Left hindlimb (tissue), 1 donor: ENCODE measurements at regions not wholly inside any gene's neighbourhood (a gene's known extent, or its start where the extent isn't known, plus 50 kb on each side); places are given as distances from the start of the nearest gene placed in this dataset.
"Not testable (repeated sequence)": the region's sequence is repeated elsewhere in the genome, so short reads cannot be mapped to it uniquely, and the experiment has no call there.

Source experiments
- DNase-seq: peaks from one replicate; pipeline ENCODE4 v3.0.0-alpha.2; 2018

DNA sequence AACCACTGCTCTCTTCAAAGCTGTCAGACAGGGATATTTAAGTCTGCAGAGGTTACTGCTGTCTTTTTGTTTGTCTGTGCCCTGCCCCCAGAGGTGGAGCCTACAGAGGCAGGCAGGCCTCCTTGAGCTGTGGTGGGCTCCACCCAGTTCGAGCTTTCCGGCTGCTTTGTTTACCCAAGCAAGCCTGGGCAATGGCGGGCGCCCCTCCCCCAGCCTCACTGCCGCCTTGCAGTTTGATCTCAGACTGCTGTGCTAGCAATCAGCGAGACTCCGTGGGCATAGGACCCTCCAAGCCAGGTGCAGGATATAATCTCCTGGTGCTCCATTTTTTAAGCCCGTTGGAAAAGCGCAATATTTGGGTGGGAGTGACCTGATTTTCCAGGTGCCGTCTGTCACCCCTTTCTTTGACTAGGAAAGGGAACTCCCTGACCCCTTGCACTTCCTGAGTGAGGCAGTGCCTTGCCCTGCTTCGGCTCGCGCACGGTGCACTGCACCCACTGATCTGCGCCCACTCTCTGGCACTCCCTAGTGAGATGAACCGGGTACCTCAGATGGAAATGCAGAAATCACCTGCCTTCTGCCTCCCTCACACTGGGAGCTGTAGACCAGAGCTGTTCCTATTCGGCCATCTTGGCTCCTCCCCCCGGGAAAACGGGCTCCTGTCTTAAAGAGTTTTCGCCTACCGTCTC lies 758.3 kb upstream of the NXPH2 start:
- DNase-seq: not testable (repeated sequence)

DNA sequence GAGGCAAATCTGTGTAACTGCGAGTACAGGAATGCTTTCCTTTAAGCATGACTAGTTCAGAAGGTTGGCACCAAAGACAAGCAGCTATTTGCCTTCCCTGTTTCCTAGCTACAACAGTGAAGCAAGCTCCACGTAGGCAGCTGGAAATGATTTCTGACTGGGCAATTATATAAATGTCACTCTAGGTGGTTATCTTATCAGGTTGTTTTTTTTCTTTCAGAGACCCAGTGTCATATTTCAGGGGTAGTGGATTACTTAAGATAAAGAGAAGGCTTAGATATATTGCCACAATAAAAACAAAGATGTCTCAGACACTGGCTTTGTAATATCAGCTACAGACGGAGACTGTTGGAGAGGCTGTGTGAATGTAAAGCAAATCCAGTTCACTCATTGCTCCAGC lies 748.9 kb upstream of the NXPH2 start:
- no peak for DNase-seq

DNA sequence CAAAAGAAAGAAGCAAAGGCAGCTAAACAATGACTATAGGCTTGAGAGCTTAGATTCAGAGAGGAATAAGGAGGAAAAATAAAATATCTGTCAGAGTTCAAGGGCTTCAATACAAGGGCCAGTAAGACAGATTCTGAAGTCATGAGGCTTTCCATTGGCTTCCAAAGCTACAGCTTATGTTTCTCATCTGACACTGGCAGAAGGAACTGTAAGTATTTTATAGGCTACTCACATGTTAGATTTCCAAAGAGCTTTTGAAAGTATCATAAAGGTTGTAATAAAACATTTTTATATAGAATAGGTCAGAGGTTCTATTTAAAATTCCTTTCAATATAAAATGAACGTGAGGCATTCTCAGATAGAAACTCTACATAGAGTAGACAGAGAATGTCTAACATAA lies 746.6 kb upstream of the NXPH2 start:
- no peak for DNase-seq

DNA sequence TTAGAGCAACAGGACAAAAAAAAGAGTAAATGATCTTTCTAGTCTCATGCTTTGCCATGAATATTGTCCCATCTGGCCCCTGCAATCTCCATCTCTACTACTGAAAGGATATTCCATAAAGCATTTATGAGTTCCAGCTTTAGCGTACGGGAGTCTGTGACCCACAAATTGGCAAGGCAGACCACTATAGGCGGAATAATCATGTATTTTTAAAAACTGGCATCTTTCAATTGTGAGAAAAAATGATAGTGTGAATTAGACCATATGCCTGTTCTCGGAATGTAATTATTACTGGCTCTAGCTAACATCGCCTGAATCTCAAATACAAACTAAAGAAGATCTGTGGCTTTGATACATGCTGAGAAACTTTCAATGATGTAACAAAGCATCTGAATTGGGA lies 738.1 kb upstream of the NXPH2 start:
- no peak for DNase-seq

DNA sequence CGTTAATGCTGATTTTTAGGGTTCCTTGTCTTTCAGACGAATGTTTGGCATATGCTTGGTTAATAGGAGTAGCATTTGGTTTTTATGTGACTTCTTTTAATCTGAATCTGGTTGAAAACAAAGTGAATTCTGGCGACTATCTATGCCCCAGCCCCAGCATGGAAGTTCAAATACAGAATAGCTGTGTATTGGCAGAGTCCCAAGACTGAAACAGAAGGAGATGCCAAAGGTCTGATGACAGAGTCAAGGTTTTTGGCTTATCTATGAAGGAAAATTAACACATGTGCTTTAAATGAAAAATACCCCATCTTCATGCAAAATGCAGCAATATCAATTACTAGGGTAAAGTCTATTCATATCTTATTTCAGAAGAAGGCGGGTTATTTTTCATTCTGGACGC lies 734.8 kb upstream of the NXPH2 start:
- no peak for DNase-seq

DNA sequence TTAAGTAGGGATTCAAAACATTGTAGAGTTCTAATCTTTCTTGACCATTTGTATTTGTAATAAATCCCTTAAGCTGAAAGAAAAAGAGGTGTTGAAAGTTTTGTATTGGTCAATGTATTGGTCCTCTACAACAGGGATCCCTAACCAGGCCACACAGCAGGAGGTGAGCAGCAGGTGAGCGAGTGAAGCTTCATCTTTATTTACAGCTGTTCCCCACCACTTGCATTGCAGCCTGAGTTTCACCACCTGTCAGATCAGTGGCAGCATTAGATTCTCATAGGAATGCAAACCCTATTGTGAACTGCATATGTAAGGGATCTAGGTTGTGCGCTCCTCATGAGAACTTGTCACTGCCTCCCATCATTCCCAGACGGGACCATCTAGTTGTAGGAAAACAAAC lies 715.7 kb upstream of the NXPH2 start:
- no peak for DNase-seq

DNA sequence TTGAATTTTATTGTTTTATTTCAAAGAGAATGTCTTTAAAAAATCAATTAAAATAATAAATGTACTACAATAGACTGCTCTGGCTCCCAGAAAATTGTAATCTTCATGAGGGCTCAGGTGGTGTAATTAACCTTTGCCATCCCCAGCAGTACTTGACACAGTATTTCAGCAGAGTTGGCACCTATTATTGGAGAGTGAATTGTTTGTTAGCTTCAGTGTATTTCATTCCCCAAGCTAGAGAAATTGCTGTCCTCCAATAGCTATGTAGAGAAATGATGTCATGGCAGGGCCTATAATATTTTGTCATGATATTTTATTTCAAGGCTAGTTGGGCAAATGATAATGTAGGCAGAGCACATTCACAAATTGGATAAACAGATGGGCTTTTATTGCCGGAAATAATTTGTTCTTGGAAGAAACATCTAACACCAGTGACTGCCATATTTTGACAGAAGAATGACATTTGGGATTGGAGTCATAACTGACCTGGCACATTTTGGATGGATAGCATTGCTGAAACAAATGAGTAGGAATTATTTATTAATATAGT lies 712.0 kb upstream of the NXPH2 start:
- DNase-seq: no peak

DNA sequence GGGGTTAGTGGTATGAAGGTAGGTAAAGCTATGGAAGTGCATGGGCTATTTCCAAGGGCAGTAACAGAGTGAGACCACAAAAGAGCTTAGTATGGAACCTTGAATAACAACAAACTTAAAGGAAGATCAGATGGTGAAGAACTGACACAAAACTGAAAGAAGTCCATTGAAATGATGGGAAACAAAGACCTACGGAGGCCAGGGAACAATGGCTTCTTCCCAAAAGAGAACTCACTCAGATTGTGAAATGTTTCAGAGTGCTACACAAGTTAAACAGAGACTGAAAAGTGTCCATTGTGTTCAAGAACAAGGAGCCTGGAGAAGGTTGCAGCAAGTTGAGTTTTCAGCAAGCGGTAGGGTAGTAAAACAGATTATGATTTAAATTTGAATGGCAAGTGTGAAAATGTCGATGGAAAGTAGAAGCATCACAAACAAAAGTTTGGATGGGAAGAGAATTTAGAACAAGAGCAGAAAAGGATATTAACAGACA lies 700.0 kb upstream of the NXPH2 start:
- no peak for DNase-seq

DNA sequence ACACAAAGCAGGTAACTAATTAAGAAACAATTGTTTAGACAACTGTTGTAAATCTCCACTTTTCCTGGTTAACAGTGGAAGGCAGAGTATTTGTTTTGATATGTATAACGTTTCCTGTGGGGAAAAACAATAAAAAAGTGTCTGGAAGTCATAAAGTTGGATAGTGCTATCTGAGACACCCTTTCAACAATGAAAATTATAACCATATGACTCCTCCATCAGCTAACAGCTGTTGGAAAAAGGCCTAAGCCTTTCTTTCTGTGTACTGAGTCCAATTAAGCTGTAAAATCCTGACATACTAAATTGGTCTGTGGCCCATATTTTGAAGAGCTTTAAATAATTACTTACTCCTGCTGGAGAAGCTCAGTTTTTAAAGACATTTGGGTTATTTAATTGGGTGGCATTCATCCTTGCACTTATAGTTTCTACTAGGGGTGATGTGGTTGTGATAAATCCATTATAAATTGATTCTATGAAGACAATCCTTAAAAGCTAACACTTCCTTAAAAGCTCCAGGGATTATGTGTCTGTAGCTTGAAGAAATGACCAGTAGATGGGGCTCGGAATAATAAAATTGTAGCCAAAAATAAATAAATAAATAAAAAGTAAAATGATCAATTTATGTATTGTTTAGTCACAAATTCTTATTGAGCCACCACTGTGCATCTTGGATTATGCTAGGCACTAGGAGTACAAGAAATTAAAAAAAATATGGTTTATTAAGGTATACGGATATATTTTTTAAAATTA lies 698.1 kb upstream of the NXPH2 start:
- DNase-seq: no peak

DNA sequence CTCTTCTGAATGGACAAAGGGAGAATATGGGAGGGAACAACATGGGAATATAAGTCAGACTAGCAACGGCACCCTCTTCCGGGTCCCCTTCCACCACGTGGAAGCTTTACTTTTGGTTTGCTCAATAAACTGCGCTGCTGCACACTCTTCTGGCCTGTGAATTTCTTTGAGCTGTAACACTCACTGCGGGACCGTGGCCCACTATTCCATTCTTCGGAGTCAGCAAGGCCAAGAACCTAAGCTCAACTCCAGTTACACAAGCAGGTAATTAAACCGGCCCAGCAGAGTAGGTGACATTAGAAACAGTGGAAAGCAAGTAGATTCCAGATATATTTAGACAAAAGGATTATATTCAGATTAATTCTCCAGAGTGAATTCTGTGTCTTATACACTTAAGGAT lies 697.4 kb upstream of the NXPH2 start:
- peak; percentile 39 for DNase-seq

DNA sequence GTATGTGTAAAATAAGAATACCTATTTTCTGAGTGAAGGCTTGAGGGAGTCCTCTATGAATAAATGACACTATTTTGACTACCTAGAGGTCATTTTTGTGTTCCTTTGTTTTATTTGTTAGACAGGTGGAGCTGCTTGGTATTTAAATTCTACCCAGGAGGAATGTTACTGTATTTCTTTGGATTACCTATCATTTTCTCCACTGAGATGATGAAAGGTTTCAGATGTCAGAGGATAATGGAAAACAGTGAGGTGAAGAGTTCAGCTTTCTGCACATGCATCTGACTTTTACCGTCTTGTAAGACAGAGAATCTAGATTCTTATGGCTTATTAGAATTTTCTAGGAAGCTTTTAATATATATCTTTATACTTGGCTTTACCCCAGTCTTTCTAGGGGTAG lies 689.8 kb upstream of the NXPH2 start:
- no peak for DNase-seq

DNA sequence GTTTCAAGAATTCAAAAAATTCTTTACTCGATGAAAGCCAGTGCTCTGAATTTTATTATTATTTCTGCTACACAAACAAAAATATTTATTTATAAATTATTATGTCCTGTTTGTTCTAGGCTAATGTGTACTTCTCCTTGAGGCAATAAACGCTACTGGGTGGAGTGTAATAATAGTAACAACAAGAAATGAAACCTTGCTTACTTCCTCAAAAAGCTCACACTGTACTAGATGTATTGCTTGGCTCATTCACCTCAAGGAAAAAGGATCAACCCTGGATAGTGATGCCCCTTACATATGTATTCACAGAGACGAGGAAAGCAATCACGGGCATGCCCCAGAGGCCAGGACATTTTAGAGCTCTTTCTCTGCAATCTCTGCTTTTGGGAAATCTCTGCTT lies 685.6 kb upstream of the NXPH2 start:
- DNase-seq: no peak

DNA sequence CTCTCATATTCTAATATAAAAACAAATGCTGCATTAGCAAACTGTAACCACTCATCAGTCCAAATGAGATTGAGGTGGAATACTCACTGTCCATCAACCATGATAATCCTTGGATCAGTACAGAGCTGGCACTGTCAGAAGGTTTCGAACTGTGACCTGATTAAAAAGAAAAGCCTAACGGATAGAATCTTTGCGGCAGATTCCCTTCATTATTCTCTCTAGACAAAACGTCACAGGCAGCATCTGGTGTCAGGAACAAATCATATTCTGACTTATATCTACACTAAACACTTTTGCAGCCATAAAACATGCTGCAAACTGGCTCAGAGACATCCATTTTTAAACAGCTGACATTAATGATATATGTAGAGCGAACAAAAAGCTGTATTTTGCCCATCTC lies 677.7 kb upstream of the NXPH2 start:
- DNase-seq: no peak

DNA sequence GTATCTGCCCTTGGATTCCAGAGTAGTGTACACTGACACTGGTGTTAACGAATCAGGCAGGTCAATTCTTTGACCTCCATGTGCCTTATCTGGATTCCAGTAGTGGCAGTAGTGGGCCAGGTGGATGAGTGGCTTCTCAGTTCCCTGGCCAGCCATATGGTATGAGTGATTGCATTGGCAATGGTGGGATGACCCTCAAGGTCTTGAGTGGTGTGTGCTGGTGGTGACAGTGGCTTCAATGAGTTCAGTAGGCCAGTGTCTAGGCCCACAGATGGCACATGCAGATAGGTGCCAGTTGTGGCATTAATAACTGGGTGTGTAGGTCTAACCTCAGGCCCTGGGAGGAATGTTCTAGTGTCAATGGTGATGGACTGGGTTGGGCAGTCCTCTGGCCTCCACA lies 674.1 kb upstream of the NXPH2 start:
- DNase-seq: no peak

DNA sequence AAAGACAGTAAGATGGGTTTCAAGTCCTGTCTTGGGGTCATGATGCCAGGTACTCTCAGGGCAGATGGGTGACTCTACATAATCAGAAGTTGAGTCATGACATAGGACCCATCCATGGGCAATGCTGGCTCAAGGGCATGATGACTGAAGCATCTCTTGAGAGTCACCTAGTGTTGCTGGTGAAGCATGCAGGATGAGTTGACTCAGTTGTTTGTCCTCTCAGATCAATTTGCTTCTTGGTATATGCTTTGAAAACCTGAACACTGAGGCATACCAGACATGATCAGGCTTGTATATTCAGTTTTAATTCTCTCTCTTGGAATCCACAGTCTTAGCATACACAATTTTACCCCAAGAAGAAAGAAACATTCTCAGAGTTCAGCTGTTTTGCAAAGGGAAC lies 658.9 kb upstream of the NXPH2 start:
- no peak for DNase-seq

DNA sequence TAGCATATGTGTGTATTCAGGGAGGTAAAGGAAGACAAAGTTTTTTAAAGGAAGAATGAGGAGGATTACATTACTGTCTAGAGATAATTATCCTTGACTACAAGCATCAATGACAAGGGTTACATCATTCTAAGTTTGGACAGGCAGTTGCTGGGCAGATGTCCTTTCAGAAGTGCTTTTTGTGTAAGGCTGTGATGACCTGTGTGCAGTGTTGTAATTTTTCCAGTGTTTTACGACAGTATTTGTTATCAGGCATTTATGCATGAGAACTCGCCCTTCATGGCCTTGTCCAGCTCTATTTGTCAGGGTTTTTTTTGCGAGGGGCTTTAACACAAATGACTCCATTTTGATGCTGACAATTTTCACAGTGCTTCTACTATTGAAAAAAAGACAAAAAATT lies 658.3 kb upstream of the NXPH2 start:
- no peak for DNase-seq

DNA sequence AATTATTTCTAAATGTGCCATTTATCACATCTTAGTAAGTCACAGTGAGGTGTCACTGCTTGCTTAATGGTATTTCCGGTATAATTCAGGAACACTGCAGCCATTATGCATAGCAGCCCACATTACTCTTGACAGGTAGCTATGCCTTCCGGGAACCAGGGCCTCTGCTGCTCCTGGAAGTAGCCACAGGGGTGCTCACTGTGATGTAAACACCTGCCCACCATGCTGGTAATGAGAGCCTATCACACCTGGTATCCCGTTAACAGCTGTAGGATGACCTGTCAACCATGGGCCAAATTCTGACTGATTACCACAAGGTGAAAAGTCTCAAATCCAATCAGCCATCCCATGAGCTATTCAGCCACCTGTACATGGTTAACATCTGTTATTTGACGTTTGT lies 647.0 kb upstream of the NXPH2 start:
- DNase-seq: no peak

DNA sequence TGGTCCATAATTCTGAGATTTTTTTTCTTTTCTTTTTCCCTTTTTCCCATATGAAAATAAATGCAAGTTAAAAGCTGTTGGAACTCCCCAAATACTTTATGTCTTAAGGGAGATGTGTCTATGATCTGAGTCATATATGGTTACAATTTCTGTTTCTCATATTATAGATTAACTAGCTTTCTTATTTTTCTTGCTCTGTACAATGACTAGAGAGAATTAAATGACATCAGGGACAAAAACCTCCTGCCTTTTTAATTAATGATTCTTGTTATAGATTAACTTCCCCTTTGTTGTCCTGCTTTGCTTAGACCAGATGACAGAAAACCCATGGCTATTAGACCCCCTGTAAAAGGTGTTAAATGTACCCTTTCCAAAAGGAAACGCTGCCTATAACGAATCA lies 643.9 kb upstream of the NXPH2 start:
- no peak for DNase-seq

DNA sequence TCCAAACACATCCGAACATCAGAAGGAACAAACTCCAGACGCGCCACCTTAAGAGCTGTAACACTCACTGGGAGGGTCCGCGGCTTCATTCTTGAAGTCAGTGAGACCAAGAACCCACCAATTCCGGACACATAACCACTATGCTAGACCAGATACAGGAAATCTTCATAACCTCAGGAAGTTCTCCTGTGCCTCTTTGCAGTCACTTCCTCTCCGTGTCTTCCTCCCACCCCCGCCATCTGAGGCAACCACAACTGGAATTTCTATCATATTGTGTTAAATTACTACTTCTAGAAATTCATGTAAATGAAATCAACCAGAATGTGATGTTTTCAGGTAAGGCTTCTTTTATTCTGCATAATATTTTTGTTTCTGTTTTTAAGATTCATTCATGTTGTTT lies 631.0 kb upstream of the NXPH2 start:
- DNase-seq: no peak

DNA sequence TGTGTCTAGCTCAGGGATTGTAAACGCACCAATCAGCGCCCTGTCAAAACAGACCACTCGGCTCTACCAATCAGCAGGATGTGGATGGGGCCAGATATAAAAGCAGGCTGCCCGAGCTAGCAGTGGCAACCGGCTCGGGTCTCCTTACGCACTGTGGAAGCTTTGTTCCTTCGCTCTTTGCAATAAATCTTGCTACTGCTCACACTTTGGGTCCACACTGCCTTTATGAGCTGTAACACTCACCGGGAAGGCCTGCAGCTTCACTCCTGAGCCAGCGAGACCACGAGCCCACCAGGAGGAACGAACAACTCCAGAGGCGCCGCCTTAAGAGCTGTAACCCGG lies 630.6 kb upstream of the NXPH2 start:
- DNase-seq: not testable (repeated sequence)

DNA sequence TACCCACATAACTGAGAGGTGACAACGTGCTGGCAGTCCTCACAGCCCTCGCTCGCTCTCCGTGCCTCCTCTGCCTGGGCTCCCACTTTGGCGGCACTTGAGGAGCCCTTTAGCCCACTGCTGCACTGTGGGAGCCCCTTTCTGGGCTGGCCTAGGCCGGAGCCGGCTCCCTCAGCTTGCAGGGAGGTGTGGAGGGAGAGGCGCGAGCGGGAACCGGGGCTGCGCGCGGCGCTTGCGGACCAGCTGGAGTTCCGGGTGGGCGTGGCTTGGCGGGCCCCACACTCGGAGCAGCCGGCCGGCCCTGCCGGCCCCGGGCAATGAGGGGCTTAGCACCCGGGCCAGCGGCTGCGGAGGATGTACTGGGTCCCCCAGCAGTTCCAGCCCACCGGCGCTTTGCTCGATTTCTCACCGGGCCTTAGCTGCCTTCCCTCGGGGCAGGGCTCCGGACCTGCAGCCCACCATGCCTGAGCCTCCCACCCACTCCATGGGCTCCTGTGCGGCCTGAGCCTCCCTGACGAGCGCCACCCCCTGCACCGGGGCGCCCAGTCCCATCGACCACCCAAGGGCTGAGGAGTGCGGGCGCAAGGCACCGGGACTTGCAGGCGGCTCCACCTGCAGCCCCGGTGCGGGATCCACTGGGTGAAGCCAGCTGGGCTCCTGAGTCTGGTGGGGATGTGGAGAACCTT lies 630.1 kb upstream of the NXPH2 start:
- not testable (repeated sequence) for DNase-seq

DNA sequence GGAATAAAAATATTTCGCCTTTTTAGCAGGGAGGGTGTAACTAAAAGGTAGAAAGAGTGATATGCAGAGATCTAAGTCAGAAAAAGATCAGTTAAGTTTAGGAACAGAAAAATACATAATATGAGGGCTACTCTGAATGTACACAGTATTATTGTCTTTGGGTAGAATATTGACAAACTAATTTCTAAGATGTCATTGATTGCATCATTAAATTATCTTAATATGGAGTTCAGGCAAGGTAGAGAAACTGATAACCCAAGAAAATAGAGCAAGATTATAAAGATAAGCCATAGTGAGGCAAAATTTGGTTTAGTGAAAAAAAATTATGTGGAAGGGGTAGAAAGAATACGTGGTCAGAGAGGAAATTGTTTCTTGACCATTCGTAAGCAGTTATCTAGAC lies 629.0 kb upstream of the NXPH2 start:
- DNase-seq: no peak

DNA sequence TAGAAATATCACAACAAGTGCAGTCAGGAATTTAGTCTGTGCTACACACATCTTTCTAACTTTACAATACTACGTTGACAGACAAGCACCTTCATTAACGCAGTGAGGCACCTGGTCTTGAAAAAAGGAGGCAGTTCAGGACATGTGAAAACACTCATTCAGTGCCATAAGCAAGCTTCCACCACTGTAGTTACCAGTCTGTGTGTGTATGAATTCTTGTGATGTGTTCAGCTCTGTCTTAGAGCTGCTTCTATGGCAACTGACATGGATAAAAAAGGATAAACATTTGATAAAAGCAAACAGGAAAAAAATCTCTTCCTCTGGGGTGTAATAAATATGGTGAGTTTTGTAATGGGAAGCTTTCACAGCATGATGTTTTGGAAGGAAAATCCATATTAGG lies 623.8 kb upstream of the NXPH2 start:
- no peak for DNase-seq

DNA sequence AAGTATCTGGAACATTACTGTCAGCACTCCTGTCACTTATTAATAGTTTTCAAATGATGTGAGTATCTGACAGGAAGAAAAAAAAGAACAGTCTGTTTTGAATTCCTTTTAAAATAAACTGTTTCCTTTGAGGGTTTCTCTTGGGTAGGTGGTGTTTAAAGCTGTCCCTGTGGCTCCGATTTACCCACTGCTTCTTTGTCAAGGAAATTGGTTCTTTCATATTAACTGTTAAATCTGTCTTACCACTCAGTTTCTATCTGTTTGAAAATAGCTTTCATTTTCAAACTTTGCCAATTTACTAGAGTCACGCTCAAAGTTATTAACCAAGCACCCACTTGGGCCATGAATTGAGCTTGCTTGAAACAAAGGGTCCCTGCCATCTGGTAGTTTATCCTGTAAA lies 614.6 kb upstream of the NXPH2 start:
- DNase-seq: no peak
